ENCODE measurements at regions not wholly inside any gene's neighbourhood (a gene's known extent, or its start where the extent isn't known, plus 50 kb on each side); places are given as distances from the start of the nearest gene placed in this dataset.
A peak's percentile ranks its signal among the peaks of the same experiment; 100 is the strongest.
"Not testable (repeated sequence)": the region's sequence is repeated elsewhere in the genome, so short reads cannot be mapped to it uniquely, and the experiment has no call there.

DNA sequence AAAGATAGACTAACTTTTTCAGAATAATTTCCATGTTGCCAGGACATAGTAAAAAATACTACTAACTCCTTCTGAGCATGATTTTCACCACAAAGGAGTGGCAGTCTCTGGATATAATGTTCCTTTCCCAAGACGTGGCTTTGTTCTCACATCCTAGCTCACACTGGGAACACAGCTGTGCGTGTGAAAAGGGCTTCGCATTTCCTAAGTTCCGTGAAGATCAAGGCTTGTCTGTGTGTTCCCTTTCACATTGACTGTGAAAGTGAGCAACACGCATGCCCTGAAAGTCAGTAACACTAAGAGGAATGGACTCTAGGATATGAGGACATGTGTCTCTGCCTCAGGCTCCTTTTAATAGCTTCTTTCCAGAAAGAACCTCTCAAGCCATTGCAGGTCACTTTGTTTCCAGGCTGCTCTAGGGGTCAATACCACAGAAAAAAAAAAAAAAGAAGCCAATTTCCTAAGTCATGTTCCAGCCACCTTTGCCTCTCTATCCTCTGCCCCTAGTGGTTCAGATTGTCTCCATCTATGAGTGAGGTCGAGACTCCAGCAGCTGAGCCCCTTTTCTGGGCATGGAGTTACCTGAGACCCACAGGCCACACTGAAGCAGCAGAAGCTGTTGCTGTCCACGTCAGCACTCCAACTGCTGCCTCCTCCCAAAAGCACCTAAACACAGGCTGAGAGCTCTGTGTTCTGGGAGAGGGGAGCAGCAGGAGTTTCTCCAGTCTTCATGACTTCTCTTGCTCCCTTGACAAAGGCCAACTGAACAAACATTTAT is 355.9 kb downstream of the RSL24D1 start:
- DNase-seq = peak; percentile 27

DNA sequence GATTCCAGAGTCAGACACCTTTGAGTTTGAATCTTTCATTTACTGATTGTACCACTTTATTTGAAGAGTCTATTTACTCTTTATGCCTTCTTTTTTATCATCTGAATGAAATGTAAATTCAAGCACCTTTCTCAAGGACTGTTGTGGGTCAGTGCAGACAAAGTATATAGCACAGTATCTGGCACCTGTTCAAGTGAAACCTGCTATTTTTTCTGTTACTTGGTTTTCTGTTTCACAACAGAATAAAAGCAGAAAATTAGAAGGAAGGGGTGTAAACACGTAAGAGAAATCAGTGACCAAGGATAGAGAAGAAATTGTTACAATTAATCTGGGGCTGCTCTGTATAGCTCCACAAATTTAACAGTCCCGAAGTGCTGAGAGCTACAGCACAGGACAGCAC is 357.4 kb downstream of the RSL24D1 start:
- DNase-seq = peak; percentile 37

DNA sequence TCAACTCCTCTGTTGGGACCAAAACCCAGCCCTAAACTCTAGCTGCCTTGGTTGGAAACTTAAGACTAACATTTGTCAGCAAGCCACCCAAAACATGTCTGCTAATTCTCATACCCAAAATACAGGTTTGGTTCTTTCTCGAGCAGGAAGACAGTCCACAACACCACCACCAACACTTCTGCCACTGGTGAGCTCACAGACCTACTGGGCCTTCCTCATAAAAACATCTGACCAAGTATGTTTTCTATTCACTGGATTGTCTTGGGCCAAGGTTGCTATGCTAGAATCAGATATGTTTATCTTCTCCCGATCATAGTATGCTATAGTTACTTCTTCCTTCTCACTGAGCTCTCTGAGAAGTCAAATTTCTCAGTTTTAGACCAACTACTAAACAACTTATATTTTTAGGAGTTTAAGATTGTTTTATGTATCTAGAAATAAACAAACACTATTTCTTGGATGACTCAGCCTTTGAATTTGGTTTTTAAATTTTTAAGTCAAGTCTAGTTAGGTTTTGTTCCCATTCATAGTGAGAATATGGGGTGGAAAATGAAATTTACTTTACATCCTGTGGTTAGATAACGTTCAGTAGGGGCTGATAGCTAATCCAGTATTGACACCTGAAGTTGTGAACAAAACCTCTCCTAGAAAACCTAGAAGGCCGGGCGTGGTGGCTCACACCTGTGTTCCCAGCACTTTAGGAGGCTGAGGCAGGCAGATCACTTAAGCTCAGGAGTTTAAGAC is 360.5 kb downstream of the RSL24D1 start:
- no peak for DNase-seq

DNA sequence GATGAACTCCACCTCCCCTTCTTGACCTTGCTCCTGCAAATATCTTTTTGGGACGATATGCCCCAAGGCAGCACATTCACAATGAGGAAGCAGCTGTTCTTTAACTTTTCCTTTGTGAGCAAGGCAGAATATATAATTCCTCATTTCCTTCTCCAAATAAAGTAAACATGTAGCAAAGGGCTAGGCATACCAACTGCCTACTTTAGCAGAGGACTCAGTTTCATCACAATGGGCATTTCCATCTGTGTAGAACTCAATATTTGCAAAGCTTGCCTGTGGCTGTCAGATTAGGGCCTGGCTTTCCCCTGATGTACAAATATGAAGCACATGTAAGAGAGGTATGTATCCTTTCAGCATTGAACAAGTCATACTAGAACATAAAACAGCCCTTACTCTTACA is 366.9 kb downstream of the RSL24D1 start:
- DNase-seq = no peak

DNA sequence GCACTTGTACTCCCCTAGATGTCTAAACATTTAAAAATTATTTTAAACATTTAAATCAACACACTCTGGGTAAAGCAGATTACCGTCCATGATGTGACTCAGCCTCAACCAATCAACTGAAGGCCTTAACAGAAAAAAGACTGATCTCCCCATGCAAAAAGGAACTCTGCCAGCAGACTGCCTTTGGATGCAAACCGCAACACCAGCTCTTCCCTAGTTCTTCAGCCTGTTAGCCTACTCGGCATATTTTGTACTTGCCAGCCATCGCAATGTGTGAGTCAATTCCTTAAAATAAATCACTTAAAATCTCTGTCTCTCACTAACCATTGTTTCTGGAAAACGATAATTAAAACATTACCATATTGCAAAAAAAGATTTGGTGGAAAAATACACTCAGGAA is 375.9 kb downstream of the RSL24D1 start:
- no peak for DNase-seq

DNA sequence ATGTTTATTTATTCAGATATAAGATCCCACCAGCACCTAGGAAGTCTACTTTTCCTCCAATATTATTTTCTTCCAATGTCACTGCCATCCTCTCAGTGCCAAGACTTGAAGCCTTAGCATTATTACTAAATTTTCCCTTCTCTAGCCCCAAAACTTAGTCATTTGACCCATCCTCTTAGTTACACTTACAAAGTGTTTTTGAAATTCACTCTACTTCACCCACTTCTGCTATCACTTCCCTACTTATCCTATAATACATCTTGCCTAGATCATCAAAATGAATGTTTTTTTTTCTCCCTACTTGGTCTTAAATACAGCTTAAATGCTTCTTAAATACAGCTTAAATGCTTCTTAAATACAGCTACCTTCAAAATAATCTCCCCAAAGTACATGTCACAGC is 376.6 kb downstream of the RSL24D1 start:
- DNase-seq = no peak

DNA sequence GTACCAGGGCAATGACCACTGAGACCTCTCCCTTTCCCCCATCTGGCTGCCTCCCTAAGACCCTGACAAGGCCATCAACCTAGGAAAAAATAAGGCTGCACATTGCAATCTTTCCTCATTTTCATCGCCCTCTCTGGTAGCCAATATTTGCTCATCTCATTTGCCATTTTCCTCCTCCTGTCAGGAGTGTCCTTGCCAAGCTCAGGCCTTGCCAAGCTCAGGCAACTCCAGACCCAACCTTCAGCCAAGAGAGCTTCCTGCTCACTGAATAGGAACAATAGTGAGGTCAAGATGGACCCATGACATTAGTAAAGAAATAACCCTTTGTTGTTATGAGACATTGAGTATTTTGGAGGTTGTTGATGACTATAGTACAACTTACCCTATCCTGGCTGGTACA is 380.3 kb downstream of the RSL24D1 start:
- DNase-seq = no peak

DNA sequence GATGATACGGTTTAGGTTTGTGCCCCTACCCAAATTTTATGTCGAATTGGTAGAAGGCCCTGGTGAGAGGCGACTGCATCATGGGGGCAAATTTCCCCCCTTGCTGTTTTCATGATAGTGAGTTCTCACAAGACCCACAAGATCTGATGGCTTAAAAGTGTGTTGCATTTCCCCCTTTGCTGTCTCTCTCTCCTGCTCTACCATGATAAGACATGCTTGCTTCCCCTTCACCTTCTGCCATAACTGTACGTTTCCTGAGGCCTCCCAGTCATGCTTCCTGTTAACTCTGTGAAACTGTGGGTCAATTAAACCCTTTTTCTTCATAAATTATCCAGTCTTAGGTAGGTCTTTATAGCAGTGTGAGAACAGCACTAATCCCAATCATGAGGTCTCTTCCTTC is 381.2 kb downstream of the RSL24D1 start:
- no peak for DNase-seq

DNA sequence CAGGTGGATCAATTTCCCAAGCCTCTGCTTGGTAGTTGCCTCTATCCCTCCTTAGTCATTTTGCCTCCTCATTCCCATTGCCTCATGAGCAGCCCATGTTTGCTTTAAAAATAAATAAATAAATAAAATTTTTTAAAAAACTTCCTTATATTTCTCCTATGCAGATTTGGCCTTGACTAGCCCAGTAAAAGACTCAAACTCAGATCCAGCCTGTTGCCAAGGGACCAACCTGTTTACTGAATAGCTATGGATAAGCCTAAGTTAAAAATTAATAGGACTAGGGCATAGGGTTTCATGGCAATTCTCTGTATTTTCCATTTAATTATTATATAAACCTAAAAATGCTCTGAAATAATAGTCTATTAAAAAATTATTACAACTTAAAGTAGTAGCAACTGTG is 384.4 kb downstream of the RSL24D1 start:
- DNase-seq = no peak

DNA sequence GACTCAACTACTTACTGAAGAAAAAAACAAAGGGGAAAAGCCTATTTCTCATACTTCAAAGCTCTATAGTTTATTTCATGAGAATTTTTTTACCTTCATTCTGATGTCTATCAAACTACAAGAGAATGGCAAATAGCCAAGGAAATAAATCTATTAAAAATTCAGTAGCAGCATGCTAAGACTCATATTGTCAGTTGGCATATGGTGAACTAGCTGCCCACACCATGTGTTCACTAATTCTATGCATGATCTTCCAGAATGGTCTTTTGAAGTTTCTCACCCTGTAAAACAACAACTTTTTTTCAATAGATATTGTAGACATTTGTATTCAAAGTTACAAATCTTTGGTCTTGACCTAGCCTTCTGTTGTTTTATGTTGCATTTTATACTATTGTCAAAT is 386.2 kb downstream of the RSL24D1 start:
- no peak for DNase-seq

DNA sequence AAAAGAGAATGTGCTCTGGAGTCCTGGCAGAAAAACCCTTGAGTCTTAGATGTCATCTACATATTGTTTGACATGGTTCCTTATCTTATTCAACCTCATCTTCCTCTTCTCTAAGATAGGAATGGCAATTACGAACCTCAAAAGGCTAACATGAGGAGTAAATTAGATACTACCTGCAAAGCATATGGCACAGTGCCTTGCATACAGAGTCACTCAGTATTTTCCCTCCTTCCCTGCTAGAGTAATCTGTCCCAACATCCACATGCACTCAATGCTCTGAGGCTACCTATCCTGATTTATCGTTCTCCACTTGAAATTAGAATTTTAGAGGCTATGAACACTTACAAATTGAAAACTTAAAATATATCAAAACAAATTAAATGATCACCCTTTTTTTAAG is 386.7 kb downstream of the RSL24D1 start:
- DNase-seq = no peak

DNA sequence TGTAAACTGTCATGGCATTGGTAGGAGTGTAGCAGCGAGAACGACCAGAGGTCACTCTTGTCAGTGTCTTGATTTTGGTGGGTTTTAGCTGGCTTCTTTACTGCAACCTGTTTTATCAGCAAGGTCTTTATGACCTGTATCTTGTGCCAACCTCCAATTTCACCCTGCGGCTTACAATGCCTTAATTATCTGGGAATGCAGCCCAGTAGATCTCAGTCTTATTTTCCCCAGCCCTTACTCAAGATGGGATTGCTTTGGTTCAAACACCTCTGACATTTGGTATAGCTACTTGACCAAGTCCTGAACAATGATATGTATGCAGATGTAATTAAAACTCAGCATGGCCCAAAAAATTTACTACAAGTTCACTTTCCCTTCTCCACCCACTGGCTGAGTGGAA is 388.4 kb downstream of the RSL24D1 start:
- DNase-seq = no peak

DNA sequence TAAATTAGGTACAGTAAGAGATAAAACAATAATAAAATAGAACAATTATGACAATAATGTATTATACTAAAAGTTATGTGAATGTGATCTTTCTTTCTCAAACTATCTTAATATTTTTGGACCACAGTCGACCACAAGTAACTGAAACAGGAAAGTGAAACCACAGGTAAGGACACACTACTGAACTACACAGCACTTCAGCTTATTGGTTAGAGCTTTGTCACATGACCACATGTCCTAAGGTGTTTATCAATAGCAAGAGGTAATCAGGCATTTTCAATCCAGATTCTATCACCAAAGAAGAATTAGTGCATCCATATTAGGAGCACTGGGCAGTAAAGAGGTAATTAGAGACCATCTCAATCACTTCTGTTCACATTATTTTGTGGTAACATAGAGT is 392.8 kb downstream of the RSL24D1 start:
- peak; percentile 28 for DNase-seq

DNA sequence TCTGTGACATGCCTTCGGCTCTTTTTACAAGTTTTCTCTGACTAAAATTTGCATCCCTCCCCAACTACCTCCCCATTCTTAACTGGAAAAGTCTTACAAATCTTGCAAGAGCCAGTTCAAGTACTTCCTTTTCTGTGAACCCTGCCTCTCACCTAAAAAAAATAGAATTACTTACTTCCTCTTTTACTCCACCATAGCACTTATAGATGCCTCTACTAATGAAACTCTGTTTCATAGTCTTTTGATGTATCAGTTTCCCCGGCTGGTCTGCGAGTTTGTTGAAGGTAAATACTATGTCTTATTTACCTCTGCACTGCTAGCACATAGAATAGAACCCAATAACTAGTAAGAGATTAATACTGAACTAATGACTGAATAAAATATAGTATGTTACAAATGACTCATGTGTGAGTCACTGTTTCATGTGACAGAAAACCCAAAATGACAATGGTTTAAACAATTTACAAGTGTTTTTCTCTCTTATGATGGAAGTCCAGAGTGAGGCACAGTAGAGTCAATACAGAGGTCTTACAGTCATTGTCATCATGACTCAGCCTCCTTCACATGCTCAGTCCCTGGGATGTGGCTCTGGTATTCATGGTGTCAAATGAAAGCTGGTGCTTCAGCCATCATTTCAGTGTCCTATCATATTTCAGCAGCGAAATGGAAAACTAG is 393.5 kb downstream of the RSL24D1 start:
- peak; percentile 59 for DNase-seq

DNA sequence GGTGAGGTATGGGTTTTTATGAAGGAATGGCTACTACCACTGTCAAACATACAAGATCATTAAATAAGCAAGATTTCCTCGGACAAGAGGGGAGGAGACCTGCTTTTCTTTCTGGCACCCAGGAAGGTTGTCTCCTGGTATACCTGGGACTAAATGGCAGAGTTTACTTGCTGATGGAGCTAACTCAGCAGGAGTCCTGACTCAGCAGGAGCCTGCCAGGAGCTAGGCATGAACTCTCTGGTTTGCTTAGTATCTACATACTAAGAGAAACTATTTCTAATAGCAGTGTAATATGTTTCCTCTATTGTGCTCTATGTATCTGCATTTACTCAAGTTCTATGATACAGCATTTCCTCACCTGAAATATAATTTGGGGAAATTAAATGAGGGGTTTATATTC is 404.2 kb downstream of the RSL24D1 start:
- peak; percentile 34 for DNase-seq

DNA sequence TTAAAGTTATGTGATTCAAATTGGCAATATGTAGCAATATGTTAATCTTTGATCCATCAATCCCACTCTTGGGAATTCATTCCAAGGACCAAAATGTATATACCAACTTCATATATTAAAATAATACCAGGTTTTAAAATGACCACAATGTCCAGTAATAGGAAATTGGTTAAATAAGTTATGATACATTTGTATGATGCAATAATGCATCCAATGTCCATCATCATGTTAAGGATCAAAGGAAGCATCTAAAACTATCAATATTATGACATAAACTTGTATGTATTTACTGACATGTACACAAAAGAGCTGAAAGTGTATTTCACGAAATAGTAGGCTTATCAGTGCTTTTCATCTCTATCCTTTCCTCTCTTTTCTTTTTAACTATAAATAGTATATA is 406.0 kb downstream of the RSL24D1 start:
- DNase-seq = no peak

DNA sequence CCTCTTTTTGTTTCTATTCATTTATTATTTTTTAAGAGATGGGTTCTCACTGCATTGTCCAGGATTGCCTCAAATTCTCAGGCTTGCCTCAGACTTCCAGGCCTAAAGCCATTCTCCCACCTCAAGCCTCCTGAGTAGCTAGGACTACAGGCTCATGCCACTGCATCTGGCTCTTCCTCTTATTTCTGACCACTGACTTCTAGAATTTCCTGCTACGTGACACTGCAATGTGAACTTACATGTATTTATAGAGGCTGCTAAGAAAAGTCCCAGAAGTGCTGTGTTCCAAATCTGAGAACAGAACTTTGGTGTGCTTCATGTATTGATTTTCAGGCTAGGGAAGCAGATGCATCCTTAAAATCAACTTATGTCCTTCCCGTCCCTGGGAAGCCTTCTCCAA is 407.4 kb downstream of the RSL24D1 start:
- DNase-seq = no peak

DNA sequence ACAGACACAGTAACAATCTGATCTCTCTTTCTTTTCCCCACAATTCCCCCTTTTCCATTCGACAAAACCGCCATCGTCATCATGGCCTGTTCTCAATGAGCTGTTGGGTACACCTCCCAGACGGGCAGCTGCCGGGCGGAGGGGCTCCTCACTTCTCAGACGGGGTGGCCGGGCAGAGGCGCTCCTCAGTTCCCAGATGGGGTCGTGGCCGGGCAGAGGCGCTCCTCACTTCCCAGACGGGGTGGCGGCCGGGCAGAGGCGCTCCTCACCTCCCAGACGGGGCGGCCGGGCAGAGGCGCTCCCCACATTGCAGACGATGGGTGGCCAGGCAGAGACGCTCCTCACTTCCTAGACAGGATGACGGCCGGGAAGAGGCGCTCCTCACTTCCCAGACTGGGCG is 415.5 kb downstream of the RSL24D1 start:
- DNase-seq = not testable (repeated sequence)

DNA sequence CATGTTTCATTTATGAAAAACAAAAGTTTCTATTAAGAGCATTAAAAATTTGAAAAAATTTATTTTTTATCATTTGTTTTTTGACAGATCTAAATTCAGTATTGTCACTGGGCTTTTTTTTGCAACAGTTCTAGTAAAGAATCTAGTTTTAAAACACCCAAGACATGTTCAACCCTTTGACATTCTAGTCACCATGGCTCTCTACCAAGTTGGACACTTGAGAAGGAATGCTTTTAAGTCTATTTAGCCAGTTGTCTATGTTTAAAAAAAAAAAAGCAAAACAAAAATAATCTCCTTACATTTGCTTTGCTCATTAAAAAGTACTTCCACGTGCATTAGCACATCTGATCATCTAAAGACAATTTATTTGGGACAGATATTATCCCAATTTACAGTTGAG is 417.5 kb downstream of the RSL24D1 start:
- no peak for DNase-seq

DNA sequence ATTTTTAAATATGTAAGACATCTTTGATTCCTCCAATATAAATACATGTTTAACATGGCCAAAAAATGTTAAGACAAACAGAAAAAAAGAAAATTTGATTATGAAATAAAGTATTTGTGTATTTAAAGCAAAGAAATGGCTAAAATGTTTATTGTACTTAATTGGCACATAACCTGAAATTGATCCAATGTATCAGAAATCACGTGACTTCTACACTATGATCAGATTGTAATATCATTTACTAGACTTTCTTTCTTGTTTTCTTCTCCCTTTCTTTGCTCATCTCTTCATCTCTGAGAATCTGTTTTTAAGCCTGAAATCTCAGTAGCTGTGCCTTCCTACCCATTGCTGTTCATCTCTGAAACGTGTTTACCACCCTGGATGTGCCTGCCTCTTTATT is 420.3 kb downstream of the RSL24D1 start:
- DNase-seq = no peak

DNA sequence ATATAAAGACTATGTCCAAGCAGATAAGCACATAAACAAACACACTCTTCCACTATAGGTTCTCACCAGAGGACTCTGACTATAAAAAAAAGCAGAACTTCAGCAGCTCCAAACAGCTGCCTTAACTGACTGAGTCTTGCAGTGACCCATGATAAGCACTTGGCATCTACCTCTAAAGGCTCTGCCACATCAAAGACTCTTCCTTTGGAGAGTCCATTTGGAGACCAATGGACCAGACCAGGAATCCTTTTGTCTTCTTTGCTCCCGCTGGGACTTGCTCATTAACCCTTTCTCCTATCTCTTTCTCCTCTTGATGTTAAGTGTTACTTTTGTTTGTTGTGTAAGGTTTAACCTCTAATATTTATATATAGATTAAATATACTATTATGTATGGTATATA is 424.1 kb downstream of the RSL24D1 start:
- DNase-seq = no peak

DNA sequence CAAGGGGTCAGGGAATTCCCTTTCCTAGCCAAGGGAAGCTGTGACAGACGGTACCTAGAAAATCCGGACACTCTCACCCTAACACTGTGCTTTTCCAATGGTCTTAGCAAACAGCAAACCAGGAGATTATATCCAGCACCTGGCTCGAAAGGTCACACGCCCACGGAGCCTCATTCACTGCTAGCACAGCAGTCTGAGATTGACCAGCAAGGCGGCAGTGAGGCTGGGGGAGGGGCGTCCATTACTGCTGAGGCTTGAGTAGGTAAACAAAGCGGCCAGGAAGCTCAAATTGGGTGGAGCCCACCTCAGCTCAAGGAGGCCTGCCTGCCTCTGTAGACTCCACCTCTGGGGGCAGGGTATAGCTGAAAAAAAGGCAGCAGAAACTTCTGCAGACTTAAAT is 447.3 kb downstream of the RSL24D1 start:
- peak; percentile 12 for DNase-seq

DNA sequence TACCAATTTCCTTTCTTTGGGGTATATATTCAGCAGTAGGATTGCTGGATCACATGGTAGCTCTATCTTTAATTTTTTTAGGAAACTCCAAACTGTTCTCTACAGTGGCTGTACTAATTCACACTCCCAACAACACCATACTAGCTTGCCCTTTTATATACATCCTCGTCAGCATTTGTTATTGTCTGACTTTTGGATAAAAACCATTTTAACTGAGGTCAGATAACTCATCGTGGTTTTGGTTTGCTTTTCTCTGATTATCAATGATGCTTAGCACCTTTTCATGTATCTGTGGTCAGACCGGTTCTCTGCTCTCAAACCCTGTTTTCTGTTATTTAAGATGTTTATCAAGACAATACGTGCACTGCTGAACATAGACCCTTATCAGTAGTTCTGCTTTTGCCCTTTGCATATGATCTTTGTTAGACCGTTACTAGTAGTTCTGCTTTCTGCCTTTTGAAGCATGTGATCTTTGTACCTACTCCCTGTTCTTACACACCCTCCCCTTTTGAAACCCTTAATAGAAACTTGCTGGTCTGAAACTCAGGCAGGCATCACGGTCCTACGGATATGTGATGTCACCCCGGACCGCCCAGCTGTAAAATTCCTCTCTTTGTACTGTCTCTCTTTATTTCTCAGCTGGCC is 474.3 kb downstream of the RSL24D1 start:
- no peak for DNase-seq

DNA sequence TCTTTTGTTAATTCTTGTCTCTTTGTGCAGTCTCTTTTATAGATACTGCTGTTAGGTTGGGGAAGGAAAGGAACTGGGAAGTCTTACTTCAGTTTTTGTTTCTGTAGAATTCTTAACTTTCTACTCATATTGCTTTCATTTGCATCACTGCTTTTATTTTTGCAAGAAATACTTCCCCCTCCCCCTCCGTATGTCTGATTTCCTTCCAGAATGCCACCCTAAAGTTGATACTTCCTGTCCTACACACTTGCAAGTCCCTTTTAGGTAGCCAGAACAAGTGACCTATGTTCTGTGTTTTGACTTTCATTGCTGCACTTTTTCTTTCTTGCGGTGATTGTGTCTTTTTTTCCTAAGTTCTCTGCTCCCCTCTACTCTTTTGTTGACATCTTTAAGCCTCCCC is 477.4 kb downstream of the RSL24D1 start:
- no peak for DNase-seq

Measured in RPMI8226 (cell line).